SU-DHL-6 (cell line): ENCODE measurements at regions not wholly inside any gene's neighbourhood (a gene's known extent, or its start where the extent isn't known, plus 50 kb on each side); places are given as distances from the start of the nearest gene placed in this dataset.

Source experiments
- H2AFZ ChIP-seq: fragments of 200-600 bp; sonication (generic); 2 replicates; pipeline ENCODE4 v1.6.1; 2014; ENCODE audit warnings: low read depth, mild to moderate bottlenecking, moderate library complexity, mixed read lengths, antibody characterized with exemption, low read length; ENCODE audit not compliant: severe bottlenecking
- H3F3A ChIP-seq: fragments of 200-600 bp; shearing (Covaris generic); 2 replicates; pipeline ENCODE4 v1.6.0; 2016; ENCODE audit warnings: antibody characterized with exemption, mild to moderate bottlenecking; ENCODE audit not compliant: insufficient read depth
- H3K27ac ChIP-seq: fragments of 200-600 bp; sonication (generic); 2 replicates; pipeline ENCODE4 v1.5.1; 2016; ENCODE audit warnings: low read depth, mild to moderate bottlenecking, low read length, moderate library complexity, mixed read lengths
- H3K27me3 ChIP-seq: fragments of 200-600 bp; sonication (generic), shearing (Covaris generic); 2 replicates; pipeline ENCODE4 v1.6.0; 2014; ENCODE audit warnings: mild to moderate bottlenecking, low read length
- H3K36me3 ChIP-seq: fragments of 200-600 bp; sonication (generic); 2 replicates; pipeline ENCODE4 v1.6.1; 2014; ENCODE audit warnings: mild to moderate bottlenecking, low read length, mixed read lengths
- H3K4me2 ChIP-seq: fragments of 300-600, 200-600 bp; shearing (Covaris generic), sonication (generic); 2 replicates; pipeline ENCODE4 v1.6.0; 2014; ENCODE audit warnings: low read length, low read depth, mild to moderate bottlenecking; ENCODE audit not compliant: poor library complexity, severe bottlenecking
- H3K4me3 ChIP-seq: fragments of 200-600 bp; sonication (generic); 2 replicates; pipeline ENCODE4 v1.5.1; 2014; ENCODE audit warnings: antibody characterized with exemption, low read length, mild to moderate bottlenecking, mixed read lengths; ENCODE audit not compliant: insufficient read depth, poor library complexity, severe bottlenecking
- H3K79me2 ChIP-seq: fragments of 200-600 bp; sonication (generic); 2 replicates; pipeline ENCODE4 v1.6.1; 2014; ENCODE audit warnings: mild to moderate bottlenecking, low read length, moderate library complexity; ENCODE audit not compliant: insufficient read depth
- H3K9ac ChIP-seq: fragments of 200-600 bp; sonication (generic); 2 replicates; pipeline ENCODE4 v1.7.0; 2014; ENCODE audit warnings: mild to moderate bottlenecking, low read length
- H3K9me2 ChIP-seq: fragments of 200-600 bp; sonication (generic); replicated peaks from 2 replicates; pipeline ENCODE4 v1.6.1; 2014; ENCODE audit warnings: low read length; ENCODE audit not compliant: insufficient read depth
- H3K9me3 ChIP-seq: fragments of 200-600 bp; sonication (generic); 2 replicates; pipeline ENCODE4 v1.6.1; 2014; ENCODE audit warnings: low read length, mixed read lengths; ENCODE audit not compliant: insufficient read depth
- H4K20me1 ChIP-seq: fragments of 200-600 bp; sonication (generic); 2 replicates; pipeline ENCODE4 v1.6.1; 2014; ENCODE audit warnings: low read depth, mild to moderate bottlenecking, antibody characterized with exemption, low read length, moderate library complexity, mixed read lengths
- EZH2phosphoT487 ChIP-seq: fragments of 200-600 bp; sonication (generic), shearing (Covaris generic); conservative IDR thresholded peaks from 2 replicates; pipeline ENCODE4 v1.6.1; 2018; ENCODE audit warnings: mild to moderate bottlenecking, antibody characterized with exemption, low read length, moderate library complexity, mixed read lengths
- TF ChIP-seq, protein P1 (sequence below): fragments of 200-600 bp; sonication (generic); IDR thresholded peaks from one replicate; pipeline ENCODE4 v1.5.1; 2017; ENCODE audit warnings: antibody characterized with exemption, mild to moderate bottlenecking, low read length, moderate library complexity; ENCODE audit not compliant: insufficient read depth, poor library complexity, severe bottlenecking

DNA sequence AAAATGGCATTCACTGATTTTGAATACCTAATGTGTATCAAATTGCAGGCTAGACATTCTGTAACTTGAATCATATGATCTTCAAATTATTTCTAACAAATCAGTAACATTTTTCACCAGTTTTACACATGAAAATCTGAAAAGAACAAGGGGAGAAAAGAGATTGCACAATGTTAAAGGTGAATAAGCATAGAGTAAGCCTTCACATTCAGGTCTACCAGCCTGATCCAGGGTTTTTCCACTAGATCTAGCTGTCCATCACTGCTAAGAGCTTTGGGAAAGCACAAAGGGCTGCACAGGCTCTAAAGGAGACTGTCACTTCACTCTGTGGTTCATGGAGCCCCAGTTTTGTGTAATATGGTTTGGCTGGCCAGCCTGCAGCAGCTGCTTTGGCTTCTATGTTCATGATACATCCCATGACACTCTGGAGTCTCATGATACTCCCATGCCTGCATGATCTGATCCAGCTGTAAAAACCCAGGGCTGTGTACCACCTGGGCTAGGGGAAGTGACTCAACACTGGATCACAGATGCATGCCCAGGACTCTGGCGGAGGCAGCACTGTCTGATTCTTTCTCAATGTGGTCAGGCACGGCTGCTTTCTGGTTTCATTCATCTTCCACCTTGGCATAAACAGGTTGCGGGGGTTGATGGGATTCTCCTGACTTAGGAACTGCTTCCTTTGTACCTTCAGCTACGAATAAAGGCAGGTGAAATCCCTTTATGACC lies 859.7 kb downstream of the GALC start:
- H3K4me3 ChIP-seq, result no peak overlapping the region
- H3K27ac ChIP-seq, result no peak overlapping the region
- H3K27me3 ChIP-seq, result no peaks in the 10 kb centered on the region
- TF ChIP-seq, protein P1, sequence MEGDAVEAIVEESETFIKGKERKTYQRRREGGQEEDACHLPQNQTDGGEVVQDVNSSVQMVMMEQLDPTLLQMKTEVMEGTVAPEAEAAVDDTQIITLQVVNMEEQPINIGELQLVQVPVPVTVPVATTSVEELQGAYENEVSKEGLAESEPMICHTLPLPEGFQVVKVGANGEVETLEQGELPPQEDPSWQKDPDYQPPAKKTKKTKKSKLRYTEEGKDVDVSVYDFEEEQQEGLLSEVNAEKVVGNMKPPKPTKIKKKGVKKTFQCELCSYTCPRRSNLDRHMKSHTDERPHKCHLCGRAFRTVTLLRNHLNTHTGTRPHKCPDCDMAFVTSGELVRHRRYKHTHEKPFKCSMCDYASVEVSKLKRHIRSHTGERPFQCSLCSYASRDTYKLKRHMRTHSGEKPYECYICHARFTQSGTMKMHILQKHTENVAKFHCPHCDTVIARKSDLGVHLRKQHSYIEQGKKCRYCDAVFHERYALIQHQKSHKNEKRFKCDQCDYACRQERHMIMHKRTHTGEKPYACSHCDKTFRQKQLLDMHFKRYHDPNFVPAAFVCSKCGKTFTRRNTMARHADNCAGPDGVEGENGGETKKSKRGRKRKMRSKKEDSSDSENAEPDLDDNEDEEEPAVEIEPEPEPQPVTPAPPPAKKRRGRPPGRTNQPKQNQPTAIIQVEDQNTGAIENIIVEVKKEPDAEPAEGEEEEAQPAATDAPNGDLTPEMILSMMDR, result no peak
- TF ChIP-seq EZH2phosphoT487, result no peak
- no peaks in the 10 kb centered on the region for H3K36me3 ChIP-seq
- no peaks in the 10 kb centered on the region for H3K79me2 ChIP-seq
- H3F3A ChIP-seq, result no peaks in the 10 kb centered on the region
- H3K9ac ChIP-seq, result no peak overlapping the region
- H2AFZ ChIP-seq, result no peak overlapping the region
- no peaks in the 10 kb centered on the region for H3K9me2 ChIP-seq
- H3K4me2 ChIP-seq, result no peak overlapping the region
- no peaks in the 10 kb centered on the region for H3K9me3 ChIP-seq
- H4K20me1 ChIP-seq, result no peaks in the 10 kb centered on the region

DNA sequence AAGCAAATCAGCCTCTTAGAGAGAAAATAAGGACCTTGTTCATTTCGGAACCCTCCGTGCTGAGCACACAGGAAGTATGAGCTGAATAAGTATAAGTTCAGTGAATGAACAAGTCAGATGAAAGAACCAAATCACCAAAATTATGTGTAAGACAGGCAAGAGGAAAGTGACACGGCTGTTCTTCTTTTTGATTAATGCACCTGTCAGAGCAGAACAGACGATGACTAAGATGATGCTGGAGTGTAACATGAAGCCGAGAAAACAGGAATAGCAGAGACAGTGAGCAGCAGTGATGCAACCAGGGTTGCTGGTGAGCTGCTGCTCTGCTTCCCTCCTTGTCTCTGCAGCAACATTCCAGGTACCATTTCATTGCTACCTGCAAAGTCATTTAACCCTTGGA lies 861.1 kb downstream of the GALC start:
- no peak overlapping the region for H3K27ac ChIP-seq
- no peaks in the 10 kb centered on the region for H3F3A ChIP-seq
- no peak overlapping the region for H3K4me3 ChIP-seq
- no peaks in the 10 kb centered on the region for H3K79me2 ChIP-seq
- TF ChIP-seq, protein P1, result no peak
- TF ChIP-seq EZH2phosphoT487, result no peak
- H3K27me3 ChIP-seq, result no peaks in the 10 kb centered on the region
- H3K36me3 ChIP-seq, result no peaks in the 10 kb centered on the region
- H3K4me2 ChIP-seq, result no peak overlapping the region
- no peak overlapping the region for H2AFZ ChIP-seq
- H3K9ac ChIP-seq, result no peak overlapping the region
- H4K20me1 ChIP-seq, result no peaks in the 10 kb centered on the region
- no peaks in the 10 kb centered on the region for H3K9me2 ChIP-seq
- no peaks in the 10 kb centered on the region for H3K9me3 ChIP-seq

GRCh38 chr14:87122166-87122565 lies 870.8 kb downstream of the GALC start:
- Histone ChIP-seq H3K4me2 (no peak overlapping the region), H2AFZ (no peak overlapping the region), H3K9me2 (no peaks in the 10 kb centered on the region), H3K36me3 (no peaks in the 10 kb centered on the region), H3K9me3 (no peaks in the 10 kb centered on the region), H3K9ac (no peak overlapping the region), H3K27ac (no peak overlapping the region), H4K20me1 (no peaks in the 10 kb centered on the region), H3K79me2 (no peaks in the 10 kb centered on the region), H3K4me3 (no peak overlapping the region), H3F3A (no peaks in the 10 kb centered on the region), H3K27me3 (no peaks in the 10 kb centered on the region)
- TF ChIP-seq, protein P1, result no peak
- TF ChIP-seq EZH2phosphoT487, result no peak
